AG04449 (cell line): ENCODE measurements at regions not wholly inside any gene's neighbourhood (a gene's known extent, or its start where the extent isn't known, plus 50 kb on each side); places are given as distances from the start of the nearest gene placed in this dataset.
A peak's percentile ranks its signal among the peaks of the same experiment; 100 is the strongest.

ENCODE experiments used
- CTCF ChIA-PET: fragments of 350-600 bp; formaldehyde crosslinking; extraction: SDS; loops from one replicate; lab custom pipeline; 2021; ENCODE audit warnings: antibody characterized with exemption; lab: Yijun Ruan, JAX
- POLR2A ChIA-PET: fragments of 400-600, 350-600 bp; formaldehyde crosslinking; extraction: SDS; loops from one replicate; lab custom pipeline; 2020; ENCODE audit warnings: antibody characterized with exemption, inconsistent platforms; lab: Yijun Ruan, JAX
- DNase-seq: peaks from one replicate; pipeline ENCODE4 v3.0.0-alpha.2; 2010; ENCODE audit warnings: low read depth, low spot score
- H3K4me3 ChIP-seq: 2 replicates; pipeline ENCODE4 v1.5.1; 2011; ENCODE audit warnings: low read depth, mild to moderate bottlenecking, control low read depth, low read length
- CTCF ChIP-seq: IDR thresholded peaks from one replicate; pipeline ENCODE4 v1.5.1; 2011; ENCODE audit warnings: mild to moderate bottlenecking, moderate library complexity, low read length, control low read depth, inconsistent platforms; ENCODE audit not compliant: insufficient read depth; ENCODE audit errors: missing control alignments

GRCh38 chr2:75424936-75425619 lies 135.7 kb downstream of the EVA1A start:
- no peak for DNase-seq
- H3K4me3 ChIP-seq = no peak overlapping the region
- CTCF ChIA-PET = no interaction called here
- POLR2A ChIA-PET = no interaction called here
- TF ChIP-seq CTCF = peak; percentile 16

GRCh38 chr2:75421986-75422385 lies 138.8 kb downstream of the EVA1A start:
- TF ChIP-seq CTCF = no peak
- DNase-seq = no peak
- CTCF ChIA-PET = interaction anchor here (1.9 kb wide), 1 partner anchor 13 kb away, joined by 5 read pairs; no protein-coding TSS in a partner anchor
- POLR2A ChIA-PET = no interaction called here
- H3K4me3 ChIP-seq = no peak overlapping the region

GRCh38 chr2:75416420-75417342 lies 144.1 kb downstream of the EVA1A start:
- no peak overlapping the region for H3K4me3 ChIP-seq
- no peak for TF ChIP-seq CTCF
- ChIA-PET CTCF (interaction anchor here (0.8 to 4.4 kb wide), 3 partner anchors 12 to 211 kb away, joined by 3 to 15 read pairs (median 3); no protein-coding TSS in a partner anchor), POLR2A (no interaction called here)
- DNase-seq = no peak

GRCh38 chr2:75415731-75416130 lies 145.0 kb downstream of the EVA1A start:
- TF ChIP-seq CTCF = no peak
- DNase-seq = no peak
- no peak overlapping the region for H3K4me3 ChIP-seq
- POLR2A ChIA-PET = no interaction called here
- CTCF ChIA-PET = interaction anchor here (1.1 to 4.4 kb wide), 2 partner anchors 11 to 258 kb away, joined by 3 to 15 read pairs; no protein-coding TSS in a partner anchor

GRCh38 chr2:75415111-75415626 lies 145.6 kb downstream of the EVA1A start:
- POLR2A ChIA-PET = no interaction called here
- no peak overlapping the region for H3K4me3 ChIP-seq
- CTCF ChIA-PET = interaction anchor here (1.1 to 4.4 kb wide), 3 partner anchors 11 to 258 kb away, joined by 3 to 15 read pairs (median 6); partner anchors contain the start of gene TACR1
- TF ChIP-seq CTCF = no peak
- no peak for DNase-seq
